ENCODE measurements at regions not wholly inside any gene's neighbourhood (a gene's known extent, or its start where the extent isn't known, plus 50 kb on each side); places are given as distances from the start of the nearest gene placed in this dataset.
A peak's percentile ranks its signal among the peaks of the same experiment; 100 is the strongest.
"Not testable (repeated sequence)": the region's sequence is repeated elsewhere in the genome, so short reads cannot be mapped to it uniquely, and the experiment has no call there.

- no peak for DNase-seq (ENCODE audit: low spot score)
These were observed 560.7 kb upstream of the CRIM1 start for GRCh38 chr2:35794796-35795450.

GRCh38 chr2:35790292-35790691, 565.3 kb upstream of the CRIM1 start:
- DNase-seq (ENCODE audit: low spot score) = no peak

GRCh38 chr2:35788543-35788942, 567.0 kb upstream of the CRIM1 start:
- no peak for DNase-seq (ENCODE audit: low spot score)

GRCh38 chr2:35787302-35788031, 568.1 kb upstream of the CRIM1 start:
- DNase-seq (ENCODE audit: low spot score) = no peak

- no peak for DNase-seq (ENCODE audit: low spot score)
These were observed 570.0 kb upstream of the CRIM1 start for GRCh38 chr2:35785564-35785963.

- DNase-seq (ENCODE audit: low spot score) = no peak
These were observed 570.8 kb upstream of the CRIM1 start for GRCh38 chr2:35784777-35785176.

- DNase-seq (ENCODE audit: low spot score) = no peak
These were observed 571.9 kb upstream of the CRIM1 start for GRCh38 chr2:35783723-35784122.

GRCh38 chr2:35741556-35741955, 614.0 kb upstream of the CRIM1 start:
- no peak for DNase-seq (ENCODE audit: low spot score)

- DNase-seq (ENCODE audit: low spot score) = no peak
These were observed 623.9 kb upstream of the CRIM1 start for GRCh38 chr2:35731674-35732073.

- no peak for DNase-seq (ENCODE audit: low spot score)
These were observed 640.7 kb upstream of the CRIM1 start for GRCh38 chr2:35714883-35715282.

GRCh38 chr2:35708411-35708923, 647.1 kb upstream of the CRIM1 start:
- DNase-seq (ENCODE audit: low spot score) = no peak

- DNase-seq (ENCODE audit: low spot score) = no peak
These were observed 667.3 kb upstream of the CRIM1 start for GRCh38 chr2:35688309-35688708.

- no peak for DNase-seq (ENCODE audit: low spot score)
These were observed 703.8 kb upstream of the CRIM1 start for GRCh38 chr2:35651688-35652323.

- no peak for DNase-seq (ENCODE audit: low spot score)
These were observed 740.9 kb upstream of the CRIM1 start for GRCh38 chr2:35614640-35615039.

GRCh38 chr2:35606394-35606793, 749.2 kb upstream of the CRIM1 start:
- no peak for DNase-seq (ENCODE audit: low spot score)

- DNase-seq (ENCODE audit: low spot score) = no peak
These were observed 757.3 kb upstream of the CRIM1 start for GRCh38 chr2:35598310-35598709.

GRCh38 chr2:35591886-35592285, 763.7 kb upstream of the CRIM1 start:
- no peak for DNase-seq (ENCODE audit: low spot score)

- DNase-seq (ENCODE audit: low spot score) = no peak
These were observed 769.6 kb upstream of the CRIM1 start for GRCh38 chr2:35585972-35586371.

- no peak for DNase-seq (ENCODE audit: low spot score)
These were observed 772.9 kb upstream of the CRIM1 start for GRCh38 chr2:35582637-35583036.

- DNase-seq (ENCODE audit: low spot score) = no peak
These were observed 774.6 kb upstream of the CRIM1 start for GRCh38 chr2:35580956-35581355.

GRCh38 chr2:35568574-35568973, 787.0 kb upstream of the CRIM1 start:
- not testable (repeated sequence) for DNase-seq (ENCODE audit: low spot score)

GRCh38 chr2:35562488-35562887, 793.1 kb upstream of the CRIM1 start:
- DNase-seq (ENCODE audit: low spot score) = no peak

- peak; percentile 3 for DNase-seq (ENCODE audit: low spot score)
These were observed 807.4 kb upstream of the CRIM1 start for GRCh38 chr2:35548171-35548570.

Data from AG20443 (cell line).